CD4-positive, CD25-positive, alpha-beta regulatory T cell (primary cell): ENCODE measurements at regions not wholly inside any gene's neighbourhood (a gene's known extent, or its start where the extent isn't known, plus 50 kb on each side); places are given as distances from the start of the nearest gene placed in this dataset.

Experiments used
- ATAC-seq, 2 donors: fragments of 150-1000 bp; cut with Tn5 transposase; one replicate each; pipeline ENCODE4 v1.10.0; 2021; ENCODE audit warnings: low read depth in 2 of 2, moderate number of reproducible peaks in 2 of 2, moderate library complexity in 1 of 2
- DNase-seq, 3 donors: peaks; one replicate each; pipeline versions ENCODE4 v3.0.0 to v3.0.0-alpha.2; 2012 to 2022; ENCODE audit warnings: mixed read lengths in 1 of 3
- H3K27ac ChIP-seq: one replicate; pipeline ENCODE4 v1.7.0; 2013; ENCODE audit warnings: mild to moderate bottlenecking, low read length; ENCODE audit not compliant: insufficient read depth, poor library complexity, severe bottlenecking
- H3K27me3 ChIP-seq: one replicate; pipeline ENCODE4 v1.7.0; 2013; ENCODE audit warnings: low read length; ENCODE audit not compliant: control insufficient read depth, insufficient read depth
- H3K36me3 ChIP-seq: one replicate; pipeline ENCODE4 v1.7.0; 2013; ENCODE audit warnings: mild to moderate bottlenecking, low read length, moderate library complexity; ENCODE audit not compliant: control insufficient read depth, insufficient read depth
- H3K4me1 ChIP-seq: 2 replicates; pipeline ENCODE4 v1.7.0; 2013; ENCODE audit warnings: mild to moderate bottlenecking, low read length; ENCODE audit not compliant: insufficient read depth, control insufficient read depth, poor library complexity, severe bottlenecking
- H3K4me3 ChIP-seq: one replicate; pipeline ENCODE4 v1.7.0; 2013; ENCODE audit warnings: low read depth, mild to moderate bottlenecking, low read length, moderate library complexity
- H3K9me3 ChIP-seq, 2 experiments: 1 replicate in 1 of 2; 2 replicates in 1 of 2; pipeline ENCODE4 v1.7.0; 2013; ENCODE audit warnings: low read length in 2 of 2, mild to moderate bottlenecking in 1 of 2, moderate library complexity in 1 of 2; ENCODE audit not compliant: control insufficient read depth in 2 of 2
- H3K27ac Mint-ChIP-seq, 3 donors: one replicate each; pipeline ENCODE4 v1.8.0; 2020 to 2022; ENCODE audit warnings: mild to moderate bottlenecking in 3 of 3, mixed read lengths in 3 of 3, moderate library complexity in 2 of 3
- H3K27me3 Mint-ChIP-seq: one replicate; pipeline ENCODE4 v1.8.0; 2022; ENCODE audit warnings: mild to moderate bottlenecking, mixed read lengths
- H3K36me3 Mint-ChIP-seq: one replicate; pipeline ENCODE4 v1.8.0; 2020; ENCODE audit warnings: mixed read lengths
- H3K4me1 Mint-ChIP-seq, 4 donors: one replicate each; pipeline ENCODE4 v1.8.0; 2020 to 2022; ENCODE audit warnings: mixed read lengths in 4 of 4, mild to moderate bottlenecking in 1 of 4
- H3K4me3 Mint-ChIP-seq, 4 donors: one replicate each; pipeline ENCODE4 v1.8.0; 2020 to 2022; ENCODE audit warnings: mild to moderate bottlenecking in 4 of 4, mixed read lengths in 4 of 4, moderate library complexity in 3 of 4
- H3K9me3 Mint-ChIP-seq, 7 donors: one replicate each; pipeline ENCODE4 v1.8.0; 2020 to 2022; ENCODE audit warnings: mixed read lengths in 7 of 7, mild to moderate bottlenecking in 3 of 7, moderate library complexity in 2 of 7

DNA sequence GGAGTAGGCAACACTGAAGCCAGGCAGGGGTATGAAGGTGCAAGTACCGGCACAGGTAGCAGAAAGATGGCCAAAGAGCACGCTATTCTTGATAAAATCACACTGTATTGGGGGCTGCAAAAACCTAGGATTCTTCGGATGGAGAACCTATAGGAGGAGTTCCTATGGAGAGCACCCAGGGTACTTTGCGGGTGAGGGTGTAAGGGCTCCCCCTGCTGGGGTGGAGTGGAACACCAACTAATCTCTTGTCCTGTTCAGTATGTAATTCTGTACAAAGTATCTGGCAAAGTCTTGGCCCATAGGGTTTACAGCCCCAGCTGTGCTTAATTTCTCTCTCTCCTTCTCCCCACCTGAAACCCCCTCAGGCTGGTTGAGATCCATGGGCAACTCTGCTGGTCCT, 393.1 kb upstream of the ASIC2 start:
- no peak overlapping the region for H3K4me3 Mint-ChIP-seq
- no peak for ATAC-seq
- no peaks in the 10 kb centered on the region for H3K36me3 ChIP-seq

DNA sequence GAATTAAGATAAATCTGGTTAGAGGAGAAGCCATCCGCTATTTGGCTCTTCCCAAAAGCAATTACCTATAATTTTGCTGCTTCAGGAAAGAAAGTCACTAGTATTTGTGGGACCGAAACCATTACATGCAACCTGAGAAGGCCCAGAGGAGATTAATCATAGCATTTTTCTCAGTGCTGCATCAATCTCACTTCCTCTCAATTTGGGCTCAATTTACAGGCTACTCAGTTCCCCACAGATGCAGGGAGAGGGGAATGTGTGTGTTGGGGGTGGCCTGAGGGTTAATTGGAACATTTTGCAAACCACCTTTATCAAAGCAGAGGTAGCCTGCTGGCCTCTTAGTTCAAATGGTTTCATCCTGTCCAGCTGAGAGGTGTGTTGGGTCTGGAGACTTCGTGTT, 394.7 kb upstream of the ASIC2 start:
- no peaks in the 10 kb centered on the region for H3K4me1 Mint-ChIP-seq
- no peaks in the 10 kb centered on the region for H3K9me3 Mint-ChIP-seq
- Histone ChIP-seq H3K36me3 (no peaks in the 10 kb centered on the region), H3K4me3 (no peak overlapping the region), H3K27ac (no peak overlapping the region), H3K4me1 (no peaks in the 10 kb centered on the region), H3K27me3 (peaks cover 4% of the 10 kb centered on the region), H3K9me3 (no peaks in the 10 kb centered on the region)
- no peak overlapping the region for H3K27ac Mint-ChIP-seq
- DNase-seq = no peak
- no peaks in the 10 kb centered on the region for H3K36me3 Mint-ChIP-seq
- no peak for ATAC-seq
- H3K4me3 Mint-ChIP-seq = no peak overlapping the region
- H3K27me3 Mint-ChIP-seq = no peaks in the 10 kb centered on the region

More for the DNA sequence above, 393.1 kb upstream of the ASIC2 start:
- no peaks in the 10 kb centered on the region for H3K9me3 ChIP-seq
- no peak overlapping the region for H3K27ac ChIP-seq
- H3K4me1 ChIP-seq = no peaks in the 10 kb centered on the region
- H3K4me3 ChIP-seq = no peak overlapping the region
- no peaks in the 10 kb centered on the region for H3K36me3 Mint-ChIP-seq
- H3K27me3 Mint-ChIP-seq = no peaks in the 10 kb centered on the region
- no peaks in the 10 kb centered on the region for H3K4me1 Mint-ChIP-seq
- H3K27me3 ChIP-seq = peaks cover 2% of the 10 kb centered on the region
- H3K27ac Mint-ChIP-seq = no peak overlapping the region
- peaks cover 0 to 3% (median 0%) of the 10 kb centered on the region in 7 donors for H3K9me3 Mint-ChIP-seq
- peak in 1 of 3 donors; percentile 27 for DNase-seq

GRCh38 chr17:33688771-33689170, 395.7 kb upstream of the ASIC2 start:
- no peaks in the 10 kb centered on the region for H3K9me3 Mint-ChIP-seq
- H3K27me3 ChIP-seq = peaks cover 4% of the 10 kb centered on the region
- no peaks in the 10 kb centered on the region for H3K9me3 ChIP-seq
- H3K4me1 ChIP-seq = no peaks in the 10 kb centered on the region
- no peaks in the 10 kb centered on the region for H3K36me3 Mint-ChIP-seq
- no peaks in the 10 kb centered on the region for H3K27me3 Mint-ChIP-seq
- H3K27ac Mint-ChIP-seq = no peak overlapping the region
- no peaks in the 10 kb centered on the region for H3K36me3 ChIP-seq
- ATAC-seq (no peak), DNase-seq (no peak)
- no peak overlapping the region for H3K27ac ChIP-seq
- H3K4me3 ChIP-seq = no peak overlapping the region
- H3K4me3 Mint-ChIP-seq = no peak overlapping the region
- H3K4me1 Mint-ChIP-seq = no peaks in the 10 kb centered on the region

- no peaks in the 10 kb centered on the region for H3K9me3 Mint-ChIP-seq
- H3K27ac Mint-ChIP-seq = no peak overlapping the region
- Histone ChIP-seq H3K4me3 (no peak overlapping the region), H3K4me1 (no peaks in the 10 kb centered on the region), H3K36me3 (no peaks in the 10 kb centered on the region), H3K27me3 (peaks cover 9% of the 10 kb centered on the region), H3K9me3 (no peaks in the 10 kb centered on the region), H3K27ac (no peak overlapping the region)
- ATAC-seq = no peak
- no peak for DNase-seq
- H3K4me3 Mint-ChIP-seq = no peak overlapping the region
- no peaks in the 10 kb centered on the region for H3K36me3 Mint-ChIP-seq
- H3K4me1 Mint-ChIP-seq = no peaks in the 10 kb centered on the region
- H3K27me3 Mint-ChIP-seq = no peaks in the 10 kb centered on the region
Observed at GRCh38 chr17:33689725-33690124, 396.6 kb upstream of the ASIC2 start.

- Mint-ChIP-seq H3K4me1 (no peaks in the 10 kb centered on the region), H3K9me3 (peaks cover 0 to 2% (median 0%) of the 10 kb centered on the region in 7 donors), H3K27me3 (no peaks in the 10 kb centered on the region), H3K36me3 (no peaks in the 10 kb centered on the region), H3K27ac (no peak overlapping the region), H3K4me3 (no peak overlapping the region)
- Histone ChIP-seq H3K36me3 (no peaks in the 10 kb centered on the region), H3K9me3 (no peaks in the 10 kb centered on the region), H3K4me1 (no peaks in the 10 kb centered on the region), H3K27me3 (peaks cover 7% of the 10 kb centered on the region), H3K4me3 (no peak overlapping the region), H3K27ac (no peak overlapping the region)
- DNase-seq = no peak
- ATAC-seq = no peak
Observed at GRCh38 chr17:33695431-33695830, 402.3 kb upstream of the ASIC2 start.

GRCh38 chr17:33696102-33696501, 403.0 kb upstream of the ASIC2 start:
- Mint-ChIP-seq H3K4me3 (no peak overlapping the region), H3K36me3 (no peaks in the 10 kb centered on the region), H3K4me1 (no peaks in the 10 kb centered on the region), H3K9me3 (peaks cover 0 to 4% (median 0%) of the 10 kb centered on the region in 7 donors), H3K27ac (no peak overlapping the region), H3K27me3 (no peaks in the 10 kb centered on the region)
- ATAC-seq = no peak
- no peaks in the 10 kb centered on the region for H3K36me3 ChIP-seq
- H3K9me3 ChIP-seq = no peaks in the 10 kb centered on the region
- no peak for DNase-seq
- no peaks in the 10 kb centered on the region for H3K4me1 ChIP-seq
- no peak overlapping the region for H3K27ac ChIP-seq
- peaks cover 7% of the 10 kb centered on the region for H3K27me3 ChIP-seq
- no peak overlapping the region for H3K4me3 ChIP-seq

- Mint-ChIP-seq H3K4me1 (no peaks in the 10 kb centered on the region), H3K27me3 (no peaks in the 10 kb centered on the region), H3K9me3 (peaks cover 0 to 4% (median 0%) of the 10 kb centered on the region in 7 donors), H3K27ac (no peak overlapping the region), H3K36me3 (no peaks in the 10 kb centered on the region), H3K4me3 (no peak overlapping the region)
- Histone ChIP-seq H3K36me3 (no peaks in the 10 kb centered on the region), H3K9me3 (no peaks in the 10 kb centered on the region), H3K27me3 (peaks cover 5% of the 10 kb centered on the region), H3K4me3 (no peak overlapping the region), H3K27ac (no peak overlapping the region), H3K4me1 (no peaks in the 10 kb centered on the region)
- no peak for ATAC-seq
- DNase-seq = no peak
Observed at GRCh38 chr17:33697557-33697956, 404.5 kb upstream of the ASIC2 start.

GRCh38 chr17:33701910-33702309, 408.8 kb upstream of the ASIC2 start:
- no peak overlapping the region for H3K4me3 Mint-ChIP-seq
- H3K9me3 ChIP-seq = no peaks in the 10 kb centered on the region

More at GRCh38 chr17:33701910-33702309, 408.8 kb upstream of the ASIC2 start:
- Mint-ChIP-seq H3K4me1 (no peaks in the 10 kb centered on the region), H3K9me3 (peaks cover 0 to 11% (median 0%) of the 10 kb centered on the region in 7 donors), H3K27me3 (no peaks in the 10 kb centered on the region), H3K36me3 (no peaks in the 10 kb centered on the region), H3K27ac (no peak overlapping the region)
- ATAC-seq (no peak), DNase-seq (no peak)
- H3K27me3 ChIP-seq = no peaks in the 10 kb centered on the region
- H3K27ac ChIP-seq = no peak overlapping the region
- no peaks in the 10 kb centered on the region for H3K36me3 ChIP-seq
- H3K4me1 ChIP-seq = no peaks in the 10 kb centered on the region
- no peak overlapping the region for H3K4me3 ChIP-seq
